Panc1 (cell line): ENCODE measurements at regions not wholly inside any gene's neighbourhood (a gene's known extent, or its start where the extent isn't known, plus 50 kb on each side); places are given as distances from the start of the nearest gene placed in this dataset.

Experiments
- ATAC-seq: fragments of 200-7000 bp; cut with Tn5 transposase; 2 replicates; pipeline ENCODE4 v1.9.1; 2020; ENCODE audit warnings: mild to moderate bottlenecking, moderate library complexity
- BruUV-seq: library from RNA; stranded (reverse); fragments of 400-500 nt; replicated peaks from 2 replicates; lab custom pipeline; 2021; lab: Mats Ljungman, UMichigan
- CTCF ChIA-PET: fragments of 300-600 bp; sonication (Branson Sonifier 250); formaldehyde crosslinking; loops from one replicate; lab custom pipeline; 2022; ENCODE audit warnings: antibody characterized with exemption; lab: Charles Lee
- POLR2A ChIA-PET: fragments of 300-600 bp; sonication (Branson Sonifier 250); formaldehyde crosslinking; loops from one replicate; lab custom pipeline; 2022; ENCODE audit warnings: antibody characterized with exemption; lab: Charles Lee
- DNase-seq: peaks from one replicate; pipeline ENCODE4 v3.0.0-alpha.2; 2010; ENCODE audit warnings: low read depth, low spot score
- H3K27ac ChIP-seq: 2 replicates; pipeline ENCODE4 v1.5.1; 2011; ENCODE audit warnings: mild to moderate bottlenecking, low read length, inconsistent platforms
- H3K27me3 ChIP-seq: fragments of 200-500 bp; sonication (Bioruptor generic); 2 replicates; pipeline ENCODE4 v1.6.0; 2014; ENCODE audit warnings: low read length, inconsistent platforms; ENCODE audit not compliant: control insufficient read depth, insufficient read depth
- H3K36me3 ChIP-seq: fragments of 200-500 bp; sonication (Bioruptor generic); 2 replicates; pipeline ENCODE4 v1.5.1; 2014; ENCODE audit warnings: inconsistent platforms, mild to moderate bottlenecking, low read length, moderate library complexity; ENCODE audit not compliant: control insufficient read depth, insufficient read depth
- H3K4me1 ChIP-seq: 2 replicates; pipeline ENCODE4 v1.5.1; 2011; ENCODE audit warnings: inconsistent platforms, mild to moderate bottlenecking, low read length, moderate library complexity; ENCODE audit not compliant: control insufficient read depth, insufficient read depth
- H3K4me3 ChIP-seq, 2 experiments: 2 replicates each; pipeline ENCODE4 v1.5.1; 2011 to 2012; ENCODE audit warnings: low read depth in 2 of 2, low read length in 2 of 2, mild to moderate bottlenecking in 2 of 2, inconsistent platforms in 1 of 2, moderate library complexity in 1 of 2
- H3K9me3 ChIP-seq: fragments of 200-500 bp; sonication (Bioruptor generic); 2 replicates; pipeline ENCODE4 v1.5.1; 2014; ENCODE audit warnings: low read depth, mild to moderate bottlenecking, inconsistent platforms, low read length, moderate library complexity; ENCODE audit not compliant: control insufficient read depth, insufficient read depth
- POLR2AphosphoS5 ChIP-seq: IDR thresholded peaks from 2 replicates; pipeline ENCODE4 v1.6.1; 2012; ENCODE audit warnings: mild to moderate bottlenecking, low read depth, low read length, moderate library complexity
- SIN3A ChIP-seq: IDR thresholded peaks from 2 replicates; pipeline ENCODE4 v1.6.1; 2012; ENCODE audit warnings: low read depth, mild to moderate bottlenecking, low read length, moderate library complexity, borderline replicate concordance; ENCODE audit not compliant: insufficient read depth
- TCF7L2 ChIP-seq: IDR thresholded peaks from 2 replicates; pipeline ENCODE4 v1.6.1; 2011; ENCODE audit warnings: mild to moderate bottlenecking, low read depth, low read length, inconsistent platforms
- in situ Hi-C: cut with HindIII; loops from 2 replicates; pipeline ENCODE4 v1.10.0; 2016; ENCODE audit warnings: low sequenced_read_pairs, low pct_unique_long_range_greater_than_20kb
- intact Hi-C: fragments of 100-400 bp; cut with micrococcal nuclease; formaldehyde crosslinking; loops from one replicate; pipeline ENCODE4 v1.10.0; 2022; ENCODE audit not compliant: unreplicated experiment
- TF ChIP-seq, protein P1 (sequence below): fragments of 450-650 bp; IDR thresholded peaks from 2 replicates; pipeline ENCODE4 v1.5.1; 2017; ENCODE audit warnings: mild to moderate bottlenecking
- TF ChIP-seq, protein P2 (sequence below), 2 experiments: IDR thresholded peaks; 2 replicates each; pipeline ENCODE4 v1.6.1; 2011 to 2012; ENCODE audit warnings: low read depth in 2 of 2, control low read depth in 1 of 2, low read length in 1 of 2, mild to moderate bottlenecking in 1 of 2, moderate library complexity in 1 of 2; ENCODE audit not compliant: insufficient read depth in 1 of 2

DNA sequence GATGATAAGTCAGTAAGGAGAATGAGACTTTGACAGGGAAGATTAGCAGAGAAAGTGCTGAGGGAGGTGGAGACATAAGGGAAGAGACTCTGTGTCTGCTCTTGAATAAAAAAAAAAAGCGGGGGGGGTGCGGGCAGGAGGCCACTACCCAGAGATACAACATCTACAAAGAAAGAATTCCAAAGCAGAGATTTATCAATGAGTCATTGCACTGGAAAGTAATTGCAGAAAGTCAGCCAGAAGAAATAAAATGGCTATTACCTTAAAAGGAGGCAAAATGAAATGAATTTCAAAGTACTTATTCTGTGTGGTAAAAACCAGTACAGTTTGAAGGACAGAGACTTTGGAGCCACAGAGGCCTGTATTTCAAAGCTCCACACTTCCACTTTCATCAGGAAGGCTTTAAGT lies 267.1 kb upstream of the PRKD1 start:
- ChIA-PET POLR2A (no interaction called here), CTCF (no interaction called here)
- Histone ChIP-seq H3K27ac (no peak overlapping the region), H3K27me3 (no peaks in the 10 kb centered on the region), H3K4me1 (no peaks in the 10 kb centered on the region), H3K9me3 (no peaks in the 10 kb centered on the region), H3K36me3 (no peaks in the 10 kb centered on the region), H3K4me3 (no peak overlapping the region)
- no peak for TF ChIP-seq TCF7L2
- TF ChIP-seq, protein P1, sequence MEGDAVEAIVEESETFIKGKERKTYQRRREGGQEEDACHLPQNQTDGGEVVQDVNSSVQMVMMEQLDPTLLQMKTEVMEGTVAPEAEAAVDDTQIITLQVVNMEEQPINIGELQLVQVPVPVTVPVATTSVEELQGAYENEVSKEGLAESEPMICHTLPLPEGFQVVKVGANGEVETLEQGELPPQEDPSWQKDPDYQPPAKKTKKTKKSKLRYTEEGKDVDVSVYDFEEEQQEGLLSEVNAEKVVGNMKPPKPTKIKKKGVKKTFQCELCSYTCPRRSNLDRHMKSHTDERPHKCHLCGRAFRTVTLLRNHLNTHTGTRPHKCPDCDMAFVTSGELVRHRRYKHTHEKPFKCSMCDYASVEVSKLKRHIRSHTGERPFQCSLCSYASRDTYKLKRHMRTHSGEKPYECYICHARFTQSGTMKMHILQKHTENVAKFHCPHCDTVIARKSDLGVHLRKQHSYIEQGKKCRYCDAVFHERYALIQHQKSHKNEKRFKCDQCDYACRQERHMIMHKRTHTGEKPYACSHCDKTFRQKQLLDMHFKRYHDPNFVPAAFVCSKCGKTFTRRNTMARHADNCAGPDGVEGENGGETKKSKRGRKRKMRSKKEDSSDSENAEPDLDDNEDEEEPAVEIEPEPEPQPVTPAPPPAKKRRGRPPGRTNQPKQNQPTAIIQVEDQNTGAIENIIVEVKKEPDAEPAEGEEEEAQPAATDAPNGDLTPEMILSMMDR: no peak
- no peak for TF ChIP-seq POLR2AphosphoS5
- no peak for TF ChIP-seq SIN3A
- TF ChIP-seq, protein P2, sequence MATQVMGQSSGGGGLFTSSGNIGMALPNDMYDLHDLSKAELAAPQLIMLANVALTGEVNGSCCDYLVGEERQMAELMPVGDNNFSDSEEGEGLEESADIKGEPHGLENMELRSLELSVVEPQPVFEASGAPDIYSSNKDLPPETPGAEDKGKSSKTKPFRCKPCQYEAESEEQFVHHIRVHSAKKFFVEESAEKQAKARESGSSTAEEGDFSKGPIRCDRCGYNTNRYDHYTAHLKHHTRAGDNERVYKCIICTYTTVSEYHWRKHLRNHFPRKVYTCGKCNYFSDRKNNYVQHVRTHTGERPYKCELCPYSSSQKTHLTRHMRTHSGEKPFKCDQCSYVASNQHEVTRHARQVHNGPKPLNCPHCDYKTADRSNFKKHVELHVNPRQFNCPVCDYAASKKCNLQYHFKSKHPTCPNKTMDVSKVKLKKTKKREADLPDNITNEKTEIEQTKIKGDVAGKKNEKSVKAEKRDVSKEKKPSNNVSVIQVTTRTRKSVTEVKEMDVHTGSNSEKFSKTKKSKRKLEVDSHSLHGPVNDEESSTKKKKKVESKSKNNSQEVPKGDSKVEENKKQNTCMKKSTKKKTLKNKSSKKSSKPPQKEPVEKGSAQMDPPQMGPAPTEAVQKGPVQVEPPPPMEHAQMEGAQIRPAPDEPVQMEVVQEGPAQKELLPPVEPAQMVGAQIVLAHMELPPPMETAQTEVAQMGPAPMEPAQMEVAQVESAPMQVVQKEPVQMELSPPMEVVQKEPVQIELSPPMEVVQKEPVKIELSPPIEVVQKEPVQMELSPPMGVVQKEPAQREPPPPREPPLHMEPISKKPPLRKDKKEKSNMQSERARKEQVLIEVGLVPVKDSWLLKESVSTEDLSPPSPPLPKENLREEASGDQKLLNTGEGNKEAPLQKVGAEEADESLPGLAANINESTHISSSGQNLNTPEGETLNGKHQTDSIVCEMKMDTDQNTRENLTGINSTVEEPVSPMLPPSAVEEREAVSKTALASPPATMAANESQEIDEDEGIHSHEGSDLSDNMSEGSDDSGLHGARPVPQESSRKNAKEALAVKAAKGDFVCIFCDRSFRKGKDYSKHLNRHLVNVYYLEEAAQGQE (IDR thresholded peaks at IDR 0.05; ENCODE audit: insufficient read depth in 1 of 2, low read depth in 2 of 2, low read length in 1 of 2): no peak
- BruUV-seq: no TSS peak
- in situ Hi-C loops: no loop called here
- no peak for DNase-seq
- intact Hi-C loops: no loop called here
- ATAC-seq: no peak

DNA sequence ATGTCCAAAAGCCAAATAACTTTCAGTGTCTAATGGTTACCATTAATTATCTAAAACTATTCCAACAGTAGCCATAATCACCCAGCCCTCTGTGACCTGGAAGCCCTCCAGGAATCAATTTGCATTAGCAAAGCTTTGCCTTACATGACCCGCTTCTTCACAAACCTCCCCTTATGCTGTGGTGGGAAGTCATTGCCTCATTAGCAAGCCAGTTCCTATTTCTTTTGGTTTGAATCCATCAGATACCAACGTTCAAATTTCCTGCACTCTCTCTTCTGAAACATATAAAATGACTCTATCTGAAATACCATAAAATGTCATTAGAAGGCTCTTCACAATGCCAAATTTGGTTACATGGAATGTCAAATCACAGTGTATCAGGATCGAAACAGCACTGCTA lies 268.3 kb upstream of the PRKD1 start:
- ChIA-PET POLR2A (no interaction called here), CTCF (no interaction called here)
- in situ Hi-C loops: no loop called here
- Histone ChIP-seq H3K27me3 (no peaks in the 10 kb centered on the region), H3K9me3 (no peaks in the 10 kb centered on the region), H3K4me1 (no peaks in the 10 kb centered on the region), H3K36me3 (no peaks in the 10 kb centered on the region), H3K4me3 (no peak overlapping the region), H3K27ac (no peak overlapping the region)
- DNase-seq (no peak), ATAC-seq (no peak)
- BruUV-seq: no TSS peak
- TF ChIP-seq, protein P1: no peak
- TF ChIP-seq TCF7L2 (no peak), SIN3A (no peak)
- TF ChIP-seq, protein P2 (IDR thresholded peaks at IDR 0.05; ENCODE audit: insufficient read depth in 1 of 2, low read depth in 2 of 2, low read length in 1 of 2): no peak
- intact Hi-C loops: no loop called here
